Stimulated activated naive CD4-positive, alpha-beta T cell (primary cell): ENCODE measurements at regions not wholly inside any gene's neighbourhood (a gene's known extent, or its start where the extent isn't known, plus 50 kb on each side); places are given as distances from the start of the nearest gene placed in this dataset.

Experiments used
- DNase-seq, 6 experiments: peaks; one replicate each; lab custom pipeline; 2025; lab: John Stamatoyannopoulos, UW

DNA sequence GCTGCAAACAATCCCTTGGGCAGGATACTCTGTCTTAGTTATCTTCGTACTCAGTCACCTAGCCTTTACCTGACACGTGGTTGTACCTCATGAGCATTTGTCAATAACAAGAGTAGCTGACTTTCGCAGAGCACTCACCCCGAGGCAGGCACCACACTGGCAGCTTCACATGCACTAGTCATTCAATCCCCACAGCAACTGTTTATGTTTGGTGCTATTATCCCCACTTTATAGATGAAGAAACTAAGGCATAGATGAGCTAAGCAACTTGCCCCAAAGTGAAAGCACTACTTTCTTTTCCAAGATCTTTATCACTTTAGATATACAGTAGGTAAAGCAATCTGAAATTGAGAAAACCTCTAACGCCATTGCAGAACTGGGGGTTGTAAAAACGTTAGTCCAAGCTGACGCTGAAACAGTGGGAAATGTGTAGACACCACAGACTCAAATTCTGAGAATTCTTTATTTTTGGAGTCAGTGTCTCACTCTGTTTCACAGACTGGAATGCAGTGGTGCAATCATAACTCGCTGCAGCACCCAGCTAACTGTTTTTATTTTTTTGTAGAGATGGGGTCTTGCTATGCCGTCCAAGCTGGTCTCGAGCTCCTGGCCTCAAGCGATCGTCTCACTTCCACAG lies 446.0 kb downstream of the FOXO1 start:
- DNase-seq, result no peak

DNA sequence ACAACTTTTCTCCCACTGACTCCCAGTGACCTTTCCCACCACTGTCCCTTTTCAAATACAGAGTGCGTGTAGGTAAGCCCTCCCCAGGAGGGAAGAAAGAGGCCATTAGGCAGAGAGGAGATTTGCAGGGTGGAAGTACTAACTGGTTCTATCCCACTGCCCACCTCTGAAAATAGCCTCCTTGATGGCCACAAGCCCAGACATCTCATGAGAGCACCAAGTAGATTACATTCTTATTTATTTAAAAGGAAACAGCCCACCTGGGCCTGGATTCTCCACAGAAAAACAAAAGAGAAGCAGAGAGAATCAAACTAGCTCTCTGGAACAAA lies 445.3 kb downstream of the FOXO1 start:
- no peak for DNase-seq

DNA sequence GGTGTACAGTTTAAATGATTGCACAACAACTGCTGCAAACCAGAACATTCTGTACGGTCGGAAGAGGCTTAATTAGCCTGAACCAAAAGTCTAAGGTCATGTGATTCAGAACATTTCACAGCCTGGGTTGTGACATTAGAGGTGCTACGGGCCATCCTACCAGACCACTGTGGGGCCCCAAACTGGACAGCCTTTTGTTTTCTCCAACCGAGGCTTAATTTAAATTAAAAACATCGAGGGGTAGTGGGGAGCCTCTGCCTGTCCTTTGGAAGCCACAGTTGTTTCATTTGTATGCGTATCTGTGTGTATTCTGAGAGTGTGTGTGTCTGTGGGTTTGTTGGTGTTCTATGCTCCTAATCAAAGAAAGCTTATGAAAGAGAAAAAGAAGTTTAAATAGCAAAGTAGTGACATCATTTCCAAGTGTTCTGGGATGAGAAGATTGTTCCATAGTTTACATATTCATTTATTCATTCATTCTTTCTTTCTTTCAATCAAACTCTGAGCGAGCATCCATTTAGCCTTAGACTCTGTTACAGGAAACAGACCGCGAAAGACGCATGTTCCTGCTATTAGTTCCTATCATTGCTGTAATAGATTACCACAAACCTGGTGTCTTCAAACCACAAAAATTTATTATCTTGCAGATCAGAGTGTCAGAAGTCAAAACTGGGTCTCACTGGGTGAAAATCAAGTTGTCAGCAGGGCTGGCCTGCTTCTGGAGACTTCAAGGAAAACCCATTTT lies 444.8 kb downstream of the FOXO1 start:
- peak in 4 of 6 experiments; percentile 4 to 80 (median 75) for DNase-seq

DNA sequence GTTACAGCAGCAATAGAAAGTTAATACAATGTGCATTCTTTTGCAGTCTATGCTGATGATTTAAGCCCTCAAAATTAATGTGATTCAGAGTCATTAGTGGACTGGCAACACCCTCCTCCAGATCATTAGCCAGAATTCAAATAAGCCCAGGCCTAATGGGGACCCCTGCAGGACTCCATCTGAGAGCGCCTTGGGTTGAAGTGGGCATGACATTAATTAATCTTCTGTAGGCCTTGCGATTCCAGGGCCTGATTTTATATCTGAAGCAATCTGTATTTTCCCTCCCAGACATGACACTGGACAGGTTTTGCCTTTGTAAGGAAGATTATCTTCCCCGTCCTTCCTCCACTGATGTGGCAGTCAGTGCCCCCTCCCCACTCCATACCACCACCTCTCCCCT lies 442.9 kb downstream of the FOXO1 start:
- no peak for DNase-seq

DNA sequence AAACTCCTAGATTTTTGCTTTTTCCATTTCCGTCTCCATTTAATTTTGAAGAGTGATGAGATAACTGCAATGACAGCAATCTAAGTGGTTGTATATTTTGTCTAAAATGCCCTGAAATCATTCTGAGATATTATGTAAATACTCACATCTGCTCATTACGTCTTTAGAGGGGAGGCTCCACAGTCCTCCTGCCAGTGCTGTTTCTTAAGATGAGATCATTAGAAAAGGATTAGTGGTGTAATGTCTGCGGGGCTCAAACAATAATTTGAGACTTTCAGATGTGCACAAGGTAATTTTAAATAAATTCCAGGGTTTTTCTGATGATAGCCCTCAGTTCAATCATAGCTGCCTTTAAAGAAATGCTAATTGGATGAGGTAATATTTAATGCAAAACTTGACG lies 437.9 kb downstream of the FOXO1 start:
- DNase-seq, result no peak

DNA sequence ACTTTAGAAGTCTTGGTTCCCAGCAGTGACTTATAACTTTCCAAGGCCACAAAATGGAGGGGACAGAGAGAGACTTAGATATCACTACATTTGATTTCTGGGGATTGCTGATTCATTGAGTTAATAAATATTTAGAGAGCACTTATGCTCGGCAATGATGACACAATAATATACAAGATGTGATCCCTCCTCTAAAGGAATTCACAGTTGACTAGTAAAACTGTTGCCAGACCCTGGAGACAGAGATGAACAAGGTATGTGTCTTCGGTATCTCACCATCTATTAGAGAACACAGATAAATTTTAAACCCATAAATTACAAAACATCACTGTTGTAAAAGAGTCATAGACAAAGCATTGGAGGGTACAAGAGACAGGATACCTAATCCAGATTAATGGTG lies 437.5 kb downstream of the FOXO1 start:
- DNase-seq, result no peak

DNA sequence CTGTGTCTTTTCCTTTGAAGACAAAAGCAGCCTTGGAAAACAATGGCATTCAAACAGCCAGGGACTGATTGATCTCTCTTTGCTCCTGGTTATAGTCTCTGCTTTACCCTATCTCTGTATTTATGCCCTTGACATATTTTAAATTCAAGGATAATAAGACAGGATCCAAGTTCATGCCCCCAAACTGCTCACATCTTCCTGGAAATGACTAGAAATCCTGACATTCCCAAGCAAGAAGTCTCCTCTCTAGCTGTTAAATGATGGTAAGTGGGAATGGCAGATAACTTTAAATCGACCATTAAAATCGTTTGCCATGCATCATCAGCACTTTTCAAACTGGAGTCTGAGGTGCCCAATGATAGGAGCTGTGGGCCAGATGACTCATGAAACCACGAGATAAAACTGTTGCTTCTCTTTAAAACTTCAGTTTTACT lies 435.6 kb downstream of the FOXO1 start:
- no peak for DNase-seq

DNA sequence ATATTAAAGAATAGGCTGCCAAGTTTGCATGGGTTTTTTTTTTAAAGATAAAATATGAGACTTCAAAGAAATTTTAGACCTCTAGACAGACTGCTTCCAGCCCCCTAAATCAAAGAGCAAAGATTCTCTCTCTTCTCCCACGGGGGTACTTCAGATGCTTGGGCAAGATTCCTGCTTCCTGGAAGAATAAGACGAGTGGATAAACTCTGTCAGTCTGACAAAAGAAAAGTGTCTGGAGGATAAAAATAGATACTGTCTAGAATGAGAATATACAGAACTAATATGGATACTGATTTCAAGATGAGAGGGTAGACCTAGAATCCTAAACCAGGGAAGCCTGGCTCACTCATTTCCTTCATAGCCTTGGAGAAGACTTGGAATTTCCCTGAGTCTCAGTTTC lies 435.1 kb downstream of the FOXO1 start:
- no peak for DNase-seq

DNA sequence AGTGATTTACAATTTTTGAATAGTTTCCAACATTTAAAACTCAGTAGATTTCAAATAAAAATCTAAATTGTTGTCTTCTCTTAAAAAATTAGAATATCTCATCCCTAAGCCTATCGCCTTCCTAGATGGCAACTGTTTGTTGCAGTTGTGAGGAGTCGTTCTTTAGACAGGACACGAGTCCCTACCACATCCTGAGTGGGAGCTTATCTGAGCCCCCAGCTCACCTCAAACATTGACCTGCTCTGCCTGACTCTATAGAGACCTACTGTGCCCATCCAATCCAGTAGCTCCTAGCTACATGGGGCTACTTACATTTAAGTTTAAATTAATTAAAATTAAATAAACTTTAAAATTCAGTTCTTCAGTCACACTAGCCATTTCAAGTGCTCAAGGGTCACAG lies 434.7 kb downstream of the FOXO1 start:
- no peak for DNase-seq

DNA sequence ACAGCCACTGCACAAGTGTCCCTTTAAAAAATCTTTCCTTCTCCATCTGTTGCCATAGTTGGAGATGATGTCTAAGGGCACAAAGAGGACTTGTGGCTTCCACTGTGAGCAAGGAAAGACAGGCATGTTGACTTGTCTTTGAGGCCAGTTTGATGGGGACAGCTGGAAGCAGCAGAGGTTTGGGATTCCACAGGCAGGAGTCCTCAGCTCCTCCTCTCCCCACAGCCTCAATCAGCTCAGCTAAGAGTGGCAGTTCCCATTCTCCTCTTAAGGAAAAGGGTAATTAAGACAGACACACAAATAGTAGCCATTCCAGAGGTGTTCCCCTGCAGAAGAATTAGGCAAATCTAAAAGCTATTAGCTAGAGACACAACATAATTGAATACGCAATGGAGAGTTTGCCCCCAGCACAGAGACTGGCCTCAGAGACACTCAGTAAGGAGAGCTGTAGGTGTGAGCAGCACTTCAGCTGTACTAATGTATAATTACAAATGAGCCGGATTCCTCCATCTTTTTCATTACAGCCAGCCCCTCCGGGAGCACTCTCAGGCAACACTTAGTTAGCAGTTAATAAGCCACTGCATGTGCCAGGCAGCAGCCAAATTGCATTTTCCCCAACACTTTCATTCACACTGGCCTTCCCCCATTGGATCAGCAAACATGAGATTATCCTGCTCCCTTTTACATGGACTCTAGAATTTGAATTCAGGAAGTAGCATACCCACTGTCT lies 434.0 kb downstream of the FOXO1 start:
- no peak for DNase-seq

DNA sequence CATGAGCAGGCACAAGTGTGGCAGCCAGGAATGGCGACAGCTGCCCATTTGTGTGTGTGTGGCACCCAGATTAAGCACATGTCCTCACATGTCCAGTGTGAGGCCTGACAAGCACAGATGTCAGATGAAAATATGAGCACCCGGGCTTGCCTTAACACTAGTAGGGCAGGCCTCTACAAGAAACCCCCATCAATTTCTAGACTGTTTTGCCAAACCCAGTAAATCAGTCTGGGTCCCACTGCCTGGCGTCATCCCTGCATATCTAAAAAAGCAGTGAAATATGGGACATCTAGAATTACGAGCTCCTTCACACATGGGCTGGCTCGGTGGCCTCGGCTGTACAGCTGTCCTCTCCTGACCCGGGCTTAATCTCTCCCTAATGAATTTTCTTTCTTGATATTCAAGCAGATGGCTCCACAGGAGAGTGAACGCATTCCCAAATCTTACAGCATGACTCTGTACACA lies 432.7 kb downstream of the FOXO1 start:
- DNase-seq, result no peak

DNA sequence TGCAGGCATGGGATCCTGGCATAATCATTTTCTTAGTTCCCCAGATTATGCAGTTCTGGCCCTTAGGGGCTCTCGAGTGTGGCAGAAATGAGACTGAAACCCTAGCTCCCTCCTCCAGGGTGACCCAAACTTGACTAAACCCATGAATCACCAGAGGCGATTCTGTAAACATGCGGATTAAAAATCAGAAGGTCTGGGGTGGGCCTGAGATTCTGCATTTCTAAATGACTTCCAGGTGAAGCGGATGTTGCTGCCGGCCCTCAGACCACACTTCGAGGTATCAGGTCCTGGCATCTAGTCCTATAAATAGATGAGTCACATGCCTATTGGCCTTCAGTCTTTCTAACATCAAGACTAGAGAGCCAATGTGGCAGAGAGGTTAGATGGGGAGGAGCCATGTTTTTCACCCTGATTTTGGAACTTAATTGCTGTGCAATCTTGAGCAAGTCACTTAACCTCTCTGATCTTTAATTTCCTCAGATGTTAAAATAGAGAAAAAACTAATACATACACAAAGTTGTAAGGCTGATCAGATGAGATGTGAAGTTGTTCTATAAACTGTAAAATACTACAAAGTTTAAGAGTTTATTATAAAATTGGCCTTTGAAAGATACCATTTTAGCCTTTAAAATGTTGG lies 431.2 kb downstream of the FOXO1 start:
- no peak for DNase-seq

DNA sequence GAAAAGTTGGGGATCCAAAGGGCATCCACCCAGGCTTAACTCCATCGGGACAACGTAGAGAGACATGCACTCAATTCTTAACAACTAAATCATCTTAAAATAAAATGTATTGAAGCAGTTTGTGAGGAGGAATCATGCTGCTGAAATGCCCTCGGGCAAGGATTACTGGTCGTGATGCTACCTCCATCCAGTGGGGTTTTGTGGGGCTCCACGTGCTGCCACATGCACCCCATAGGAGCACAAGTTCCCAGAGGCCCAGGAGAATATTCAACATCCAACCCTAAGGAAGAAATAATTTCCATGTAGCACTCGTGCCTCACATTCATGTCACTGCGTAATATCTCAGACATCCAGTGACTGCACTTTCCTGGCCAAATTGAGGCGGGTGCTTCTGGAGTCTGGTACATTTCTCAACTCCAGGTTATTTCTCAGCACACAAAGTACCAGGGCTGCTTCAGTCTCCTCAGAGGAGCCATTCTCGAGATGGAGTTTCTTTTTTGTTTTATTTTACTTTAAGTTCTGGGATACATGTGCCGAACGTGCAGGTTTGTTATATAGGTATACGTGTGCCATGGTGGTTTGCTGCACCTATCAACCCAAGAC lies 429.8 kb downstream of the FOXO1 start:
- DNase-seq, result no peak

DNA sequence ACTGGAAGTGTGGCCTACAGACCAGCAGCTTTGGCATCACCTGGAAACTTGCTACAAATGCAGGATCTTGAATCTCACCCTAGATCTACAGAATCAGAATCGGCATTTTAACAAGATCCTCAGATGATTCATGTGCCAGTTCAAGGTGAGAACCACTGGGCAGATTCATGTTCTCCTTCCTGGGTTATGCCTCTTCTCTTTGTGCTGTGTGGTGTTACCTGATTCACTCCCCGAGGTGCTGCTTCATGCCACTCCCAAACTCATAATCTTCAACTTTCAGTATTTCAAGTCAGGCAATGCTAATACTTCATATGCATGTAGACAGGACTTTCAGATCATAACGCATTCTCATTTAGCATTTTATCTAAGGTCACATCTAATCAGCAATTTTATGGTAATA lies 427.7 kb downstream of the FOXO1 start:
- DNase-seq, result no peak

DNA sequence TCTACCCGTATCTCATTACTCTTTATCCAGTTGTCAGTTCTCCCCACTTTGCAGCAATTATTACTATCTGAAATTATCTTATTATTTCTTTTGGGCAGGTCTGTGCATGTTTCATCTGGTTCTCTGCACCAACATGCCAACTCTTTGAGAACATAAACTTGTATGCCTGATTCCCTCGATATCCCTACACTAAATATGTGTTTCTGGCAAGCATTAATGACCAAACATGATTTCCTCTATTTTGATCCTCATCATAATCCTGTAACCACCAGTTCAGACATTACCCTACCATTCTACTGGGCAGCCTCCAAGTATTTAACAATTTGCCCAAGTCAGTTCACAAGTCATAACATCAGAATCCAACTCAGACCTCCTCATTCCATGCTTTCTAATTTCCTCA lies 426.1 kb downstream of the FOXO1 start:
- DNase-seq, result no peak

DNA sequence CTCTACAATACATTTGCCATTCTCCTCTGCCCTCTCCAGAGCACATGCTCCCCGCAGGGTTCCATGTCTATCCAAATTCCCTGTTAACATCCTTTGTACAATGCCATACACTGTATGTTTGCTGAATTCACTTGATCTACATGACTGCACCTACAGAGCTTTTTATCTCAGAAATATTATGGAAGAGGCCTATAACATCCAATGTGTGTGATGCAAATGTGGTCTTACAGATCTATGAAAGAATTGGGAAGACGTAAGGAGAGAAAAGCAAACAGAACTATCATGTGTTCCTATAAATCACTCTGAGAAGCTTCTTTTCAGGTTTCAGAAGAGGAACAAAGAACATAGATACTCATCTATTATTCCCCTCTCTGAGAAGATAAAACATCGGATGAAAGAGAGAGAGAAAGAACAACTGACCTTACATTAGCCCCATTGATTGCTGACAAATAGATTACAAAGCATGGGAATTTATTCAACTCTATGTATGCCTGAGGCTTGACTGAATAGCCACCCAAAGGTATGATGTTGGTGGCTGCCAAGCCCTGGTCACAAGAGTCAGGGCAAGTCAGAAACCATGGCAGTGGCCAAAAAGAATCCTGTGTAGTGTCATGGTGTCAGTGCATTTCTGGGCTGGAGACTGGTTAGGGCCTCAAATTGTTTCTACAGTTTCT lies 425.2 kb downstream of the FOXO1 start:
- DNase-seq, result no peak

DNA sequence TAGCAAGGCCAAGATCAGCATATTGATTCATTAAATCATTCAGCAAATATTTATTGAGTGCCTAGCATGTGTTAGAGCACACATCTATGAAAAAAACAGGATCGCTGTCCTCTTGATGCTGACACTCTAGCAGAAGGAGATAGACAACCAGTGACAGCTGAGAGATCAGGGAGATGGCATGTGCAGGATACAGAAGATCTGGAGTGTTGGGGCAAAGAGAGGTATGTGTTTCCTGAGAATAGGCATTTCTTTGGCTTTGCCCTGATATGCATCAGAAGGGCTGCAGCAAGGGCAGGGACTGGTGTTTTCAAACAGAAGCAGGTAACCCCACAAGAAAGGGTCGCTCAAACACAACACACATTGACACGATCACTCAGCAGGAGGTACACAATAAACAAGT lies 423.4 kb downstream of the FOXO1 start:
- DNase-seq, result no peak

DNA sequence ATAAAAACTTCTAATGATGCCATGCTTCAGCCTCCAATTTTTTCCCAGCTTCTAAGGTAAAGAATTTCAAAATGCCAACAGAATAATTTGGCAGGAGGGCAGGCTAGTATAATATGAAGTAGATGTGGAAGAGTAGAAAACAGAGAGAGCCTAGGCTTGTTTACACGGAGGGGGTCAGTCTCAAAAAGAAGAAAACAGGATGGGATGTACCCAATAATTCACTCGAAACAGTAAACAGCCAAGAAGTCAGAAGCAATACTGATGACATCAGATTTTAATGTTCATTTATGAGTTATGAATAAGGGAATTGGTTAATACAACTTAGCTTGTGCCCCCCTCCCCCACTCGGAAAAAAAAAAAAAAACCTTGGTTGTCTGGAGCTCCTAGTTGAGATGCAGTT lies 422.5 kb downstream of the FOXO1 start:
- DNase-seq, result no peak

DNA sequence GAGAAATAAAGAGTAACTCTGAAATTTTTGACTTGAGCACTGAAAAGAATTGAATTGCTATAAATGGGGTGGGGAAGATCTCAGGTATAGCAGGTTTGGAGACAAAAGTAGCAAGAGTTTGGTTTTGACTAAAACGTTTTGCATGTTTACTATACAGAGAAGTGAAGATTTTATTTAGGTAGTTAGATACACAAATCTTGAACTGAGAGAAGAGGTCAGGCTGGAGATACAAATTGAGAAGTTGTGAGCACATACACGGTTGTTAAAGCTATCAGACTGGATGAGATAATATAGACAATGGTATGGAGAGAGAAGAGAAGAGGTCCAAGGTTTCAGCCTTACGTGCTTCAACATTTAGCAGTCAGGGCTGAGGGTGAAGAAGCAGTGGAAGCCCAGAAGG lies 420.9 kb downstream of the FOXO1 start:
- no peak for DNase-seq

DNA sequence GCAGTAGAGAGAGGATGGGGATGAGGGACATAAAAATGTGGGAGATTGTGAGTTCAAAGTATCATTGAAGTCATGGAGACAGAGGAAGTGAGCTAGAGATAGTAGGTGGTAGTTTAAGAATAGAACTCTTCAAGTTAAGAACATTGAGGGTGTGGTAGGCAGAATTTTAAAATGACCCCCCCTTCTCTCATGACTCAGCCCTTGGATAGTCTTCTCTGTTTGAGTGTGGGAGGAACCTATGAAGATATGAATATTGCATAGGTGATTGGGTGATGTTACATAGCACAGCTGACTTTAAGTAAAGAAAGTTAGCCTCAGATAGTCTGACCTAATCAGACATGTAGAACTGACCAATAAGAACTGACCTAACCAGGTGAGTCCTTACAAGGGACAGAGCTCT lies 418.6 kb downstream of the FOXO1 start:
- DNase-seq, result no peak

DNA sequence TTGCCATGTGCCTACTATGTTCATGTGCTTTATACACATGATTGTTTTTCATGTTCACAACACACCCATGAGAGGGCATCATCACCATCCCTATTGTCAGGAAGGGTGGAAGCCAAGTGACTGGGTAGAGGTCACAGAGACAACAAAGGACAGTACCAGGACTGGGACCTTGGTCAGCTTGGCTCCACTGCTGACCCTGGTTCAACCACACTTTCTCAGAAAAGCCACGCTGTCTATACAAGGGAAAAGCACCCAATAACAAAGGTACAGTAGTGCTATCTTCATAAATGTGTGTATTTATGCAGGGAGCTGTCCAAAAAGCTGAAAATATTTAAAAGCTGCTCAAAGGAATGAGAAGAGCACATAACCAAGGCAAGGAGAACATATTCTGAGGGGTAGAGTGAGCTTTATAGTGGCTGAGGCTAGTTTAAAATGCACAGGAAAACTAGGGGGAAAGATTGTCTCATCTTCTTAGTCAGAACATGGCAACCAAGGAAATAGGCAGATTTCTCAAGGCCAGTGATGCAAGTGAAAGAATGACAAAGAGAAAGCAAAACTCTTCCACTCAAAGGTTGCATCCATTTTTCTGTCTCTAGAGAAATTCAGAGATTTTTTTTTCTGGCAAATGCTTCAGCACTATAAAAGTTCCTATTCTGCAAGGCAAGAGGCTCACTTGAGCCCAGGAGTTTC lies 415.0 kb downstream of the FOXO1 start:
- peak in 1 of 6 experiments; percentile 10 for DNase-seq
